Kidney (tissue), 13 donors: ENCODE measurements at regions not wholly inside any gene's neighbourhood (a gene's known extent, or its start where the extent isn't known, plus 50 kb on each side); places are given as distances from the start of the nearest gene placed in this dataset.

Experiments used
- DNase-seq, 5 donors: peaks; one replicate each; pipeline ENCODE4 v3.0.0-alpha.2; 2013 to 2020
- FAIRE-seq: peaks from 2 replicates; lab custom pipeline; 2012; peaks lifted over from hg19 to GRCh38; lab: Jason Lieb, UNC
- H3K27ac ChIP-seq, 2 donors: one replicate each; pipeline ENCODE4 v1.7.0; 2013; ENCODE audit warnings: low read depth in 2 of 2, low read length in 2 of 2, inconsistent platforms in 1 of 2
- H3K27me3 ChIP-seq: one replicate; pipeline ENCODE4 v1.7.1; 2013; ENCODE audit warnings: low read length, inconsistent platforms; ENCODE audit not compliant: control insufficient read depth, insufficient read depth
- H3K36me3 ChIP-seq, 3 donors: one replicate each; pipeline versions ENCODE4 v1.7.0 to v1.7.1; 2013; ENCODE audit warnings: low read length in 3 of 3, control low read depth in 1 of 3, inconsistent platforms in 1 of 3; ENCODE audit not compliant: insufficient read depth in 3 of 3, control insufficient read depth in 2 of 3
- H3K4me1 ChIP-seq, 3 donors: one replicate each; pipeline versions ENCODE4 v1.7.0 to v1.7.1; 2013; ENCODE audit warnings: low read length in 3 of 3, inconsistent platforms in 1 of 3, low read depth in 1 of 3; ENCODE audit not compliant: control insufficient read depth in 2 of 3, insufficient read depth in 2 of 3
- H3K4me3 ChIP-seq, 3 donors: one replicate each; pipeline versions ENCODE4 v1.7.0 to v1.8.1; 2013; ENCODE audit warnings: low read length in 3 of 3, control low read depth in 1 of 3, inconsistent platforms in 1 of 3
- H3K9ac ChIP-seq, 3 donors: one replicate each; pipeline versions ENCODE4 v1.7.0 to v1.7.1; 2013; ENCODE audit warnings: low read length in 3 of 3, control low read depth in 1 of 3, inconsistent platforms in 1 of 3
- H3K9me3 ChIP-seq, 3 donors: one replicate each; pipeline versions ENCODE4 v1.7.0 to v1.7.1; 2013; ENCODE audit warnings: low read length in 3 of 3, control low read depth in 1 of 3, inconsistent platforms in 1 of 3; ENCODE audit not compliant: control insufficient read depth in 2 of 3, insufficient read depth in 1 of 3
- intact Hi-C: fragments of 100-400 bp; cut with DNase I; formaldehyde crosslinking; loops from one replicate; pipeline ENCODE4 v1.11.1; 2022
- TF ChIP-seq, protein P1 (sequence below): IDR thresholded peaks from 3 replicates; pipeline ENCODE4 v1.5.1; 2012; ENCODE audit warnings: mild to moderate bottlenecking, moderate library complexity, borderline replicate concordance; ENCODE audit not compliant: insufficient read depth; ENCODE audit errors: extremely low read depth
- donor health status: control.
- donor health status: control.
- donor health status: control.
- donor health status: control.
- donor health status: control.
- donor health status: DM: yes; HTN: yes; CAD: no.
- donor health status: Normal renal cell carcinoma (clear cell type).

DNA sequence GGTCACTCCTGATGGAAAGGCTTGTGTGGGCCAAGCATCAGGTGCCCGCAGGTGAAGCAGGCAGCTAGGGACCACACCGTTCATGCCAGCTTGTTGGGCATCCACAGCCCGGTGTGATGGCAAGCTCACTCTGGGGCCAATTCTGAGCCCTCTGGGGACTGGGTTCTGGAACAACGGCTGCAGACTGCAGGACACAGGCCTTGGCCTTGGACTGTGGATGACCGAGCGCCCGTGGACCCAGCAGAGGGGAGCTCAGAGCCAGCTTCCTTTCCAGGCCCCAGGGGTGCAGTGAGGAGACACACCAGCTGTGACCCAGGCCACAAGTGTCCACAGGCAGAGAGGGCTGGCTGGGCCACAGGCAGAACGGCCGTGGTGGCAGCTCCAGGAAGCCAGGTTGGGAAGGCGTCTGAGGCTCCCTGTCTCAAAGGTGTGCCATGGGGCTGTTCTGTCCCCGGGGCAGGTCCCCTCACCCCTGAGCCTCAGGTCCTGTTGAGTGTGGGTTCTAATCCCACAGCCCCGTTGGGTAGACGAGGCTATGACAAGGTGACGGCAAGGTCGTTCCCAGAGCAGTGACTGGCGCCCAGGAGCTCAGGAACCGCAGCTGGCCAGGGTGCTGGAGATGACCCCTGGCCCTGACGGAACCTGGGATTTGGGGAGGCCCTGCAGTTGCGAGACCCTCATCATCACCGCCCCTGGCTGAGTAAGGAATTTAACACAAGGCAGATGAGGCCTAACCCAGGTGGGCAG, 1079.4 kb downstream of the BRD1 start:
- FAIRE-seq (no peak), DNase-seq (no peak)
- intact Hi-C loops = no loop called here
- no peak overlapping the region for H3K4me3 ChIP-seq
- no peaks in the 10 kb centered on the region for H3K4me1 ChIP-seq
- no peaks in the 10 kb centered on the region for H3K9me3 ChIP-seq
- TF ChIP-seq, protein P1, sequence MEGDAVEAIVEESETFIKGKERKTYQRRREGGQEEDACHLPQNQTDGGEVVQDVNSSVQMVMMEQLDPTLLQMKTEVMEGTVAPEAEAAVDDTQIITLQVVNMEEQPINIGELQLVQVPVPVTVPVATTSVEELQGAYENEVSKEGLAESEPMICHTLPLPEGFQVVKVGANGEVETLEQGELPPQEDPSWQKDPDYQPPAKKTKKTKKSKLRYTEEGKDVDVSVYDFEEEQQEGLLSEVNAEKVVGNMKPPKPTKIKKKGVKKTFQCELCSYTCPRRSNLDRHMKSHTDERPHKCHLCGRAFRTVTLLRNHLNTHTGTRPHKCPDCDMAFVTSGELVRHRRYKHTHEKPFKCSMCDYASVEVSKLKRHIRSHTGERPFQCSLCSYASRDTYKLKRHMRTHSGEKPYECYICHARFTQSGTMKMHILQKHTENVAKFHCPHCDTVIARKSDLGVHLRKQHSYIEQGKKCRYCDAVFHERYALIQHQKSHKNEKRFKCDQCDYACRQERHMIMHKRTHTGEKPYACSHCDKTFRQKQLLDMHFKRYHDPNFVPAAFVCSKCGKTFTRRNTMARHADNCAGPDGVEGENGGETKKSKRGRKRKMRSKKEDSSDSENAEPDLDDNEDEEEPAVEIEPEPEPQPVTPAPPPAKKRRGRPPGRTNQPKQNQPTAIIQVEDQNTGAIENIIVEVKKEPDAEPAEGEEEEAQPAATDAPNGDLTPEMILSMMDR = no peak
- no peak overlapping the region for H3K27ac ChIP-seq
- H3K27me3 ChIP-seq = no peaks in the 10 kb centered on the region
- no peaks in the 10 kb centered on the region for H3K36me3 ChIP-seq
- H3K9ac ChIP-seq = no peak overlapping the region

DNA sequence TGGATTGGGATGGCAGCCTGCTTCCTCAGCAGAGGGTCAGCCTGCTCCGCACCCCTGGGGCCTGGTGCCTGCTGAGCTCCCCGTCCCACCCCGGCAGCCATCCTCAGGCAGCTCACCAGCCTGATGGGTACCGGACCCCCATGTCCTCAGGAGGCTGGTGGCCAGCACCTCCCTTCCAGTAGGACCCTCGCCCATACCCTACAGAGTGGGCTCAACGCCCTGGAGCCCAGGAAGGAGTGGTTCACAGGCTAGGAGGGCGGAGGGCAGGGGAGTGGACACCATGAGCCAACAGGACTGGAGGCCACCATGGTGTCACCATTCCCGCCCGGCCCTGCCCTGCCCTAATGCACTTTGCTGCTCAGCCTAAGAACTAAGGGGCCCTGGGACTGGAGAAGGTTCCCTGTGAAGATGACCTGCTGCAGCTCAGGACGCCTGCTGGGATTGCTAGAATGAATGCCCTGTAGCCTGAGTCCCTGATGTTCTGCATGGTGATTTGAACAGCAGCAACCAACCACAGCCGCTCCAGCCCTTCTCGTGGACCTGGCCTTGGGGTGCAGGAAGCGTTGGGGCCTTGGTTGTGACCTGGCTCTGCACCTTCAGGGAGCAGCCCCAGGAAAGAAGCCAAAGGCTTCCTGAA, 1080.8 kb downstream of the BRD1 start:
- no peak overlapping the region for H3K27ac ChIP-seq
- no peaks in the 10 kb centered on the region for H3K36me3 ChIP-seq
- no peaks in the 10 kb centered on the region for H3K9me3 ChIP-seq
- FAIRE-seq (no peak), DNase-seq (peak in 2 of 5 donors; percentile 28 to 57)
- no peak overlapping the region for H3K9ac ChIP-seq
- H3K27me3 ChIP-seq = no peaks in the 10 kb centered on the region
- intact Hi-C loops = no loop called here
- no peak overlapping the region for H3K4me3 ChIP-seq
- H3K4me1 ChIP-seq = no peaks in the 10 kb centered on the region
- TF ChIP-seq, protein P1 = no peak

- no peak for FAIRE-seq
- intact Hi-C loops = no loop called here
- H3K27me3 ChIP-seq = no peaks in the 10 kb centered on the region
- H3K4me1 ChIP-seq = no peaks in the 10 kb centered on the region
- H3K9ac ChIP-seq = no peak overlapping the region
- TF ChIP-seq, protein P1 = no peak
- H3K27ac ChIP-seq = no peak overlapping the region
- no peak overlapping the region for H3K4me3 ChIP-seq
- H3K9me3 ChIP-seq = no peaks in the 10 kb centered on the region
- peak in 2 of 5 donors; percentile 13 to 59 for DNase-seq
- no peaks in the 10 kb centered on the region for H3K36me3 ChIP-seq
Measured at GRCh38 chr22:48745842-48746788, 1081.6 kb downstream of the BRD1 start.
